Common myeloid progenitor, CD34-positive (primary cell): ENCODE measurements at regions not wholly inside any gene's neighbourhood (a gene's known extent, or its start where the extent isn't known, plus 50 kb on each side); places are given as distances from the start of the nearest gene placed in this dataset.

ENCODE experiments used
- CTCF ChIA-PET: fragments of 350-600 bp; sonication (Branson Sonifier 250); formaldehyde crosslinking; loops from one replicate; lab custom pipeline; 2021; ENCODE audit warnings: antibody characterized with exemption; lab: Charles Lee
- POLR2A ChIA-PET: fragments of 350-600 bp; sonication (Branson Sonifier 250); formaldehyde crosslinking; loops from one replicate; lab custom pipeline; 2021; ENCODE audit warnings: antibody characterized with exemption; lab: Charles Lee
- DNase-seq, 3 donors: peaks; one replicate each; pipeline versions ENCODE4 v3.0.0 to v3.0.0-alpha.2; 2013
- H3K27ac ChIP-seq, 2 experiments: 1 replicate in 1 of 2; 2 replicates in 1 of 2; pipeline ENCODE4 v1.7.0; 2013; ENCODE audit warnings: inconsistent platforms in 2 of 2, low read length in 2 of 2, mild to moderate bottlenecking in 2 of 2, low read depth in 1 of 2, moderate library complexity in 1 of 2; ENCODE audit not compliant: severe bottlenecking in 2 of 2, insufficient read depth in 1 of 2, poor library complexity in 1 of 2
- H3K27me3 ChIP-seq, 5 experiments: replicated peaks in 2 of 5; 1 replicate in 3 of 5; 2 replicates in 2 of 5; pipeline versions ENCODE4 v1.6.1 to v1.7.0; 2013; ENCODE audit warnings: low read length in 4 of 5, mild to moderate bottlenecking in 2 of 5, moderate library complexity in 2 of 5, inconsistent platforms in 1 of 5; ENCODE audit not compliant: insufficient read depth in 5 of 5, control insufficient read depth in 4 of 5
- H3K36me3 ChIP-seq, 4 experiments: 1 replicate in 2 of 4; 2 replicates in 2 of 4; pipeline versions ENCODE4 v1.6.1 to v1.7.0; 2013; ENCODE audit warnings: low read length in 3 of 4, control low read depth in 1 of 4, mild to moderate bottlenecking in 1 of 4; ENCODE audit not compliant: control insufficient read depth in 4 of 4, insufficient read depth in 4 of 4
- H3K4me1 ChIP-seq, 4 experiments: 1 replicate in 3 of 4; 2 replicates in 1 of 4; pipeline versions ENCODE4 v1.6.1 to v1.7.1; 2013; ENCODE audit warnings: low read length in 3 of 4, mild to moderate bottlenecking in 3 of 4, control low read depth in 1 of 4, inconsistent platforms in 1 of 4, moderate library complexity in 1 of 4; ENCODE audit not compliant: control insufficient read depth in 4 of 4, insufficient read depth in 4 of 4; ENCODE audit errors: control extremely low read depth in 1 of 4
- H3K4me3 ChIP-seq, 7 experiments: 1 replicate in 4 of 7; 2 replicates in 3 of 7; pipeline versions ENCODE4 v1.5.1 to v1.7.0; 2013; ENCODE audit warnings: mild to moderate bottlenecking in 7 of 7, low read length in 6 of 7, moderate library complexity in 6 of 7, inconsistent platforms in 2 of 7, low read depth in 2 of 7, control low read depth in 1 of 7; ENCODE audit not compliant: insufficient read depth in 4 of 7, control insufficient read depth in 1 of 7; ENCODE audit errors: extremely low read depth in 1 of 7
- H3K9me3 ChIP-seq, 5 experiments: 1 replicate in 4 of 5; 2 replicates in 1 of 5; pipeline versions ENCODE4 v1.6.1 to v1.7.1; 2013; ENCODE audit warnings: low read length in 4 of 5, mild to moderate bottlenecking in 2 of 5, inconsistent platforms in 1 of 5, low read depth in 1 of 5, moderate library complexity in 1 of 5; ENCODE audit not compliant: control insufficient read depth in 4 of 5, insufficient read depth in 2 of 5; ENCODE audit errors: control extremely low read depth in 1 of 5
- WGBS: methylation state at CpG from one replicate; pipeline ENCODE4 v1.1.5; 2013; ENCODE audit not compliant: insufficient coverage; 5-methylcytosine and 5-hydroxymethylcytosine counted together

DNA sequence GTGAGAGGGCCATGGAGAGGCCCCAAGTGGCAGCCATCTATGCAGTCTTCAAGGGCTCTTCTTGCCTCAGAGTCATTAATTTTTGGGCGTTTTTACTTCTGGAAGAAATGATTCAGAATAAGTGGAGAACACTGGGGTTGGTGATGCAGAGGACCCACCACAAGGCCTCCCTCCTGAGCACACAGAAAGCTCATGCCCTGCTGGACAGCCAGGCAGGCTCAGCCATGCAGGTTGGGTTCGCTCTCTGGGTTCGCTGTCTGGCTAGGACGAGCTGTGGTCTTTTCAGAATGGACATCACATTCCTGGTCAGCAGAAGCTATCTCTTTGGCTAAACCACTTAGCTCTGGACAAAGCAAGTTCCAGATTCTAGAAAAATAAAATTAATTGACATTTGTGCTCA is 480.8 kb downstream of the RPS24 start:
- no peak overlapping the region for H3K4me3 ChIP-seq
- no peaks in the 10 kb centered on the region for H3K36me3 ChIP-seq
- no peaks in the 10 kb centered on the region for H3K27me3 ChIP-seq
- POLR2A ChIA-PET, result no interaction called here
- H3K27ac ChIP-seq, result no peak overlapping the region
- no peaks in the 10 kb centered on the region for H3K9me3 ChIP-seq
- no peak for DNase-seq
- 100% methylated on average over 4 of the region's 4 CpGs for WGBS
- no peaks in the 10 kb centered on the region for H3K4me1 ChIP-seq
- CTCF ChIA-PET, result no interaction called here

DNA sequence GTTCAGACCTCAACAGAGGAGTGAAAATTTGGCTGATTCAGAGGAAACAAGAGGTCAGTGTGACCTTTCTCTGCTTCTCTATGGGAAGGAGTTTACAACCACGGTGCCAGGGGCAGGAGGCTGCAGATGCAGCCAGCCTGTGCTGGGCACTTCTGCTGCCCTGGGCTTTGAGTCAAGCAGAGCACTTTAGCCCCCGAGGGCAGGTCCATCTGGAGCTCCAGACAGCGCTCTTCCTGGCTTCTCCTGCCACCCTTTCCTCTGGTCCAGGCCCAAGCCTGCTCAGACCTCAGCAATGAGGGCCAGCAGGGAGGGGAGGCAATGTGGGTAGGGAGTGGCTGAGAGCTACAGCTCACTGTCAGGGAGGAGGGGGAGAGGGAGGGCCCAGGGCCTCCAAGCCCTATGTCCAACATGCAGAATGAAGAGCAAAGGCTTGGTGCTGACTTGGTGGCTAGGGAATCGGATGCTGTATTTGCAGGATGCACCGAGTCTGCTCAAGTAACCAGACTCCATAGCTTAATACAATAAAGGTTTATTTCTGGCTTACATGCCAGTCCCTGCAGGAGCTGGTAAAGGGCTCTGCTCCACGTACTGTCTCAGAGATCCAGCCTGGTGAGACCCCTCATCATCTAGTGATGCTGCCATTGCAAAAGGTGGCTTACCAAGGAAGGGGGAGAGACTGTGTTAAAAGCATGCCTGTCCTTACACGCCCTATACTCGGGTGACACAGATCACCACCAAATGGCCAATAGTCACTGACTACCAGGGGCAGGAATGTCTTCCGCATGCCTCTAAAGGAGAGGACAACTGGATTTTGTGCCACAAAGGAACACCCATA is 481.6 kb downstream of the RPS24 start:
- Histone ChIP-seq H3K36me3 (no peaks in the 10 kb centered on the region), H3K4me3 (no peak overlapping the region), H3K27me3 (no peaks in the 10 kb centered on the region), H3K4me1 (no peaks in the 10 kb centered on the region), H3K27ac (no peak overlapping the region), H3K9me3 (no peaks in the 10 kb centered on the region)
- ChIA-PET CTCF (no interaction called here), POLR2A (no interaction called here)
- 94% methylated on average over 8 of the region's 9 CpGs for WGBS
- DNase-seq, result no peak

DNA sequence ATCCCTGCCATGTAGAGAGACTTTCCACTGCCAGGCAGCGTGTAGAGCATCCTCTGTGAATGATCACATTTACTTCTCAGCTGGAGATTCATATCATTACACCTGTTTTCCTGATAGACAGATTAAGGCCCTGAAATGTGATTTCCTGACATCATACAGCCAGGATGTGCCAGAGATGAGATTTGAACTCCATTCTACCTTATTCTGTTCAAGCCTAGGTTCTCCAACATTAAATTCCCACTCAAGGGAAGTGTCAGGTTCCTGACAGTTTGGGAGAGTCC is 482.1 kb downstream of the RPS24 start:
- DNase-seq, result no peak
- Histone ChIP-seq H3K27ac (no peak overlapping the region), H3K4me1 (no peaks in the 10 kb centered on the region), H3K4me3 (no peak overlapping the region), H3K27me3 (no peaks in the 10 kb centered on the region), H3K9me3 (no peaks in the 10 kb centered on the region), H3K36me3 (no peaks in the 10 kb centered on the region)
- POLR2A ChIA-PET, result no interaction called here
- 90% methylated on average over 1 of the region's 1 CpG for WGBS
- CTCF ChIA-PET, result no interaction called here

DNA sequence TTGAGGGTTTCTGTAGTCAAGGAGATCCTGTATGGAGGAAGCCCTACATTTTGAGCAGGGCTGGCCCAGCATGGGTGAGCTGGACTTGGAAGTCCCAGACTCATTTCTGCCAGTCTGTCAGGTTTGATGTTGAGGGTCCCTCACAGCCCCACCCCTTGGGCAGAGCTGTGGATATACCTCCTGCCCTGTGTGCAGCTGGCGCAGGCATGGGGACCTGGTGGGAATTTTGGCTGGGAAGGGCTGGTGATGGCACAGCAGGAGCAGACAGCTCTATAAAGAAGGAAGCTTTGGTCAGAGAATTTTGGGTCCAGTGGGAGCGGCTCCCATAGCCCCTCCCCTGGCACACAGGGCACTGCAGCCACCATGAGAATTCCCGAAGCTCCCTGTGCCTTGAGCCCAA is 482.6 kb downstream of the RPS24 start:
- Histone ChIP-seq H3K9me3 (no peaks in the 10 kb centered on the region), H3K27ac (no peak overlapping the region), H3K4me1 (no peaks in the 10 kb centered on the region), H3K36me3 (no peaks in the 10 kb centered on the region), H3K27me3 (no peaks in the 10 kb centered on the region), H3K4me3 (no peak overlapping the region)
- DNase-seq, result no peak
- ChIA-PET POLR2A (no interaction called here), CTCF (interaction anchor here (1.0 kb wide), 1 partner anchor 14 kb away, joined by 4 read pairs; no protein-coding TSS in a partner anchor)
- WGBS, result 93% methylated on average over 3 of the region's 3 CpGs

DNA sequence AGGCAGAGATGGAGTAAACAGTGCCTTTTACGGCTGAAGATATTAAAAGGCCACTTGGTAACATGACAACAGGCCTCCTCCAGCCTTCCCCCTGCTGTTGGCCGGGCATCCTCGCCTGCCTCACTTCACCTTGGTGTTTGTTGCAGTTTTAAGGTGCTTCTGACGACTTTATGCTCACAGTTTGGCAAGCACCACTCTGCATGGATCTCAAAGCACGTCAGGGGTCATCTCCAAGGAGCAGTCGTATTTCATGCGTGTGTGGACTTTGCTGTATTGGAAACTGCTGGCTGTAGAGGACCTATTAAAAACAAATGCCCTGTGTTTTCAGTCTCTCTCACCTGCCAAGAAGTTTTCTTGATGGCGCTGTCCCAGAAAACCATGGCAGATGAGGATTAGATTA is 483.1 kb downstream of the RPS24 start:
- ChIA-PET POLR2A (no interaction called here), CTCF (interaction anchor here (1.0 kb wide), 1 partner anchor 14 kb away, joined by 4 read pairs; no protein-coding TSS in a partner anchor)
- Histone ChIP-seq H3K4me1 (no peaks in the 10 kb centered on the region), H3K27ac (no peak overlapping the region), H3K27me3 (no peaks in the 10 kb centered on the region), H3K36me3 (no peaks in the 10 kb centered on the region), H3K9me3 (no peaks in the 10 kb centered on the region), H3K4me3 (no peak overlapping the region)
- 99% methylated on average over 7 of the region's 8 CpGs for WGBS
- no peak for DNase-seq

DNA sequence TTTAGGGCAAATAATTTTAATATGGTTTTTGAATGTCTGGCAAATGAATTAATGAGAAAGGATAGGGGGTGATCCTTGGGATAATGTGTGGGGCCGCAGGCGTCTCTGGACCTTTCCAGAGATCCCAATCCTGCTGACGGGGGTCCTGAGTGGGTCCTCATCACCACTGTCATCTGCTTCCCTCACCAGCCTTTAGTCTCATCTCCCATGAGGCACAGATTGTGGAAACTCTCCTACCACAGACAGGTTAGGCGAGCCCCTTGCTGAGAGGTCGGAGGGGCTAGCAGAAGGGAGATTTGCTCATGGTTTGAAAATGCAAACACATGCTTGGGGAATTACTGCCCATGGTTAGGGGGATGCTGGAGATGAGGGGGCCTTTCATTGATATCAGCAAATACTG is 484.6 kb downstream of the RPS24 start:
- Histone ChIP-seq H3K27me3 (no peaks in the 10 kb centered on the region), H3K4me1 (no peaks in the 10 kb centered on the region), H3K36me3 (no peaks in the 10 kb centered on the region), H3K9me3 (no peaks in the 10 kb centered on the region), H3K4me3 (no peak overlapping the region), H3K27ac (no peak overlapping the region)
- ChIA-PET CTCF (no interaction called here), POLR2A (no interaction called here)
- DNase-seq, result no peak
- 100% methylated on average over 2 of the region's 5 CpGs for WGBS

DNA sequence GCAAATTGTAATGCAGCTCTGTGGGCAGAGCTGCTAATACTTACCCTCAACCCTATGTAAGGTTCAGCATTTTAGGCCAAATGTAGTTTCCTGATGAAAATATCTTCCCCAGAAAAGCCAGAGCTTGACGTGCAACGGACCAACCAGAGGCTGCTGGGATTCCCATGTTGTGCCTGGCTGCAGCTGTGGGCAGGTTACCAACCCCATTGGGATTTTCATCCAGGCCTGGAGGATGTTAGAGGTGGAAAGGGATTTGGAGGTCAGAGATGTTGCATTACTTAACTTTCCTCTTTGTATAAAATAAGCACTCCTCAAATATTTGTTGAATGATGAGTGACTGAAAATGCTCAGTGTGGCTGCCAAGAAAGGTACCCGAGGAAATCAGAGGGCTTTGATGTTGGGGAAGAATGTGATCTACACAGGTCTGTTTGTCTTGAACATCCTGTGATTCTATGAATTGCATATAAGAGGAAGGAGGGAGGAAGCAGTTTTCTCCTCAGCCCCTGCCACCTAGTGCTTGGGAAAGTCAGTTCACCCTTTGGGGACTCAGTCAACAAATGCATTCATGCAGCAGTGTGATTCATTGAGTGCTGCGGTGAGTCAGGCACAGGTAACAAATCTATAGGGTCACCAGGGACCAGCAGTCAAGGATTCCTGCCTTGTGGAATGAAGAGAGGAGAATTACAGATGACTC is 487.2 kb downstream of the RPS24 start:
- CTCF ChIA-PET, result no interaction called here
- Histone ChIP-seq H3K36me3 (no peaks in the 10 kb centered on the region), H3K9me3 (no peaks in the 10 kb centered on the region), H3K4me1 (no peaks in the 10 kb centered on the region), H3K4me3 (no peak overlapping the region), H3K27ac (no peak overlapping the region), H3K27me3 (no peaks in the 10 kb centered on the region)
- POLR2A ChIA-PET, result no interaction called here
- WGBS, result 60% methylated on average over 4 of the region's 4 CpGs
- peak; percentile 25 to 60 (median 55) for DNase-seq
